ENCODE measurements at regions not wholly inside any gene's neighbourhood (a gene's known extent, or its start where the extent isn't known, plus 50 kb on each side); places are given as distances from the start of the nearest gene placed in this dataset.

- ATAC-seq (ENCODE audit: low FRiP score in 2 of 2) (no peak), DNase-seq (no peak)
- Histone ChIP-seq H3K4me1 (no peaks in the 10 kb centered on the region), H3K4me3 (no peak overlapping the region), H3K27me3 (no peaks in the 10 kb centered on the region), H3K9me3 (peaks cover 0 to 4% (median 0%) of the 10 kb centered on the region in 4 donors), H3K27ac (no peak overlapping the region), H3K36me3 (no peaks in the 10 kb centered on the region)
- no peak for TF ChIP-seq POLR2A (IDR thresholded peaks at IDR 0.05)
- no peak for TF ChIP-seq POLR2AphosphoS5 (IDR thresholded peaks at IDR 0.05)
- no peak for TF ChIP-seq CTCF (IDR thresholded peaks at IDR 0.05)
- no peak for TF ChIP-seq EP300 (IDR thresholded peaks at IDR 0.05)
- WGBS, 2 donors = 68 to 88% methylated on average over 1 of the region's 1 CpG
These were observed 1495.3 kb downstream of the SI start for GRCh38 chr3:163582967-163583366.

GRCh38 chr3:163577271-163577670, 1501.0 kb downstream of the SI start:
- ATAC-seq (ENCODE audit: low FRiP score in 2 of 2) (no peak), DNase-seq (no peak)
- no peak overlapping the region for H3K27ac ChIP-seq
- H3K4me3 ChIP-seq = no peak overlapping the region
- H3K4me1 ChIP-seq = no peaks in the 10 kb centered on the region
- no peaks in the 10 kb centered on the region for H3K36me3 ChIP-seq
- TF ChIP-seq CTCF (IDR thresholded peaks at IDR 0.05) (no peak), EP300 (IDR thresholded peaks at IDR 0.05) (no peak), POLR2A (IDR thresholded peaks at IDR 0.05) (no peak), POLR2AphosphoS5 (IDR thresholded peaks at IDR 0.05) (no peak)
- H3K27me3 ChIP-seq = no peaks in the 10 kb centered on the region
- 79 to 82% methylated on average over 3 of the region's 3 CpGs for WGBS, 2 donors
- peaks cover 0 to 6% (median 0%) of the 10 kb centered on the region in 4 donors for H3K9me3 ChIP-seq

GRCh38 chr3:163576314-163576713, 1502.0 kb downstream of the SI start:
- ATAC-seq (ENCODE audit: low FRiP score in 2 of 2) (no peak), DNase-seq (no peak)
- Histone ChIP-seq H3K9me3 (peaks cover 0 to 6% (median 0%) of the 10 kb centered on the region in 4 donors), H3K27me3 (no peaks in the 10 kb centered on the region), H3K27ac (no peak overlapping the region), H3K4me1 (no peaks in the 10 kb centered on the region), H3K4me3 (no peak overlapping the region), H3K36me3 (no peaks in the 10 kb centered on the region)
- 35 to 70% methylated on average over 1 of the region's 1 CpG for WGBS, 2 donors
- no peak for TF ChIP-seq CTCF (IDR thresholded peaks at IDR 0.05)
- no peak for TF ChIP-seq POLR2AphosphoS5 (IDR thresholded peaks at IDR 0.05)
- TF ChIP-seq EP300 (IDR thresholded peaks at IDR 0.05) = no peak
- no peak for TF ChIP-seq POLR2A (IDR thresholded peaks at IDR 0.05)

- 63 to 75% methylated on average over 3 of the region's 3 CpGs for WGBS, 2 donors
- Histone ChIP-seq H3K27ac (no peak overlapping the region), H3K36me3 (no peaks in the 10 kb centered on the region), H3K4me3 (no peak overlapping the region), H3K9me3 (peaks cover 0 to 6% (median 0%) of the 10 kb centered on the region in 4 donors), H3K27me3 (no peaks in the 10 kb centered on the region), H3K4me1 (no peaks in the 10 kb centered on the region)
- ATAC-seq (ENCODE audit: low FRiP score in 2 of 2) = no peak
- DNase-seq = no peak
- TF ChIP-seq CTCF (IDR thresholded peaks at IDR 0.05) (no peak), POLR2AphosphoS5 (IDR thresholded peaks at IDR 0.05) (no peak), EP300 (IDR thresholded peaks at IDR 0.05) (no peak)
These were observed 1505.0 kb downstream of the SI start for GRCh38 chr3:163573324-163573723.

- H3K9me3 ChIP-seq = peaks cover 0 to 6% (median 0%) of the 10 kb centered on the region in 4 donors
- H3K4me1 ChIP-seq = no peaks in the 10 kb centered on the region
- no peak overlapping the region for H3K4me3 ChIP-seq
- ATAC-seq (ENCODE audit: low FRiP score in 2 of 2) = no peak
- no peak for DNase-seq
- TF ChIP-seq POLR2AphosphoS5 (IDR thresholded peaks at IDR 0.05) = no peak
- TF ChIP-seq CTCF (IDR thresholded peaks at IDR 0.05) = no peak
- TF ChIP-seq POLR2A (IDR thresholded peaks at IDR 0.05) = no peak
- TF ChIP-seq EP300 (IDR thresholded peaks at IDR 0.05) = no peak
- no peaks in the 10 kb centered on the region for H3K36me3 ChIP-seq
- H3K27ac ChIP-seq = no peak overlapping the region
- H3K27me3 ChIP-seq = no peaks in the 10 kb centered on the region
- WGBS, 2 donors = 28 to 46% methylated on average over 1 of the region's 1 CpG
These were observed 1505.4 kb downstream of the SI start for GRCh38 chr3:163572856-163573255.
